ENCODE measurements at regions not wholly inside any gene's neighbourhood (a gene's known extent, or its start where the extent isn't known, plus 50 kb on each side); places are given as distances from the start of the nearest gene placed in this dataset.

DNA sequence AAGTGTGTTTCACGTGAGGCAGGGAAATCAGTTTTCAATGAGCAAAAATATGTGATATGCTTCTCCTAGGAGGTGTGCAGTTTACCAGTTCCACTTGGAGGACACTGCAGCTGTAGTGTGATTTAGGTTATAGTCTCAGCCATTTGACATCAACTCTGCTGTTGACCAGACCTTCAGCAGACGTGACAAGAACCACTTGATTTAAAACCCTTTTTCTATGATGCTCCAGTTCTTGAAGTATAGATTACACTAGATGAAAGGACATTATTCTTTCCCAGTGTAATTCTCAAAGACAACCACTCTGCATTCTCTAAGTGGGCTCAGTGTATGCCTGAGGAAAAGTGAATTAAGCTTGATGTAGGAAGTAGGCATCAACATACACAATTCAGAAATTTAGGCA, 480.8 kb downstream of the TBC1D32 start:
- no peak for TF ChIP-seq CTCF (IDR thresholded peaks at IDR 0.05; ENCODE audit: insufficient read depth, low read depth, low read length)
- no peak for DNase-seq (ENCODE audit: low read depth)
- H3K27me3 ChIP-seq (ENCODE audit: control insufficient read depth, insufficient read depth, low read length), result no peaks in the 10 kb centered on the region
- H3K4me3 ChIP-seq (ENCODE audit: low read depth, low read length), result no peak overlapping the region
- ChIA-PET CTCF (no interaction called here), POLR2A (no interaction called here)
- H3K36me3 ChIP-seq (ENCODE audit: control insufficient read depth, insufficient read depth, low read length), result no peaks in the 10 kb centered on the region

DNA sequence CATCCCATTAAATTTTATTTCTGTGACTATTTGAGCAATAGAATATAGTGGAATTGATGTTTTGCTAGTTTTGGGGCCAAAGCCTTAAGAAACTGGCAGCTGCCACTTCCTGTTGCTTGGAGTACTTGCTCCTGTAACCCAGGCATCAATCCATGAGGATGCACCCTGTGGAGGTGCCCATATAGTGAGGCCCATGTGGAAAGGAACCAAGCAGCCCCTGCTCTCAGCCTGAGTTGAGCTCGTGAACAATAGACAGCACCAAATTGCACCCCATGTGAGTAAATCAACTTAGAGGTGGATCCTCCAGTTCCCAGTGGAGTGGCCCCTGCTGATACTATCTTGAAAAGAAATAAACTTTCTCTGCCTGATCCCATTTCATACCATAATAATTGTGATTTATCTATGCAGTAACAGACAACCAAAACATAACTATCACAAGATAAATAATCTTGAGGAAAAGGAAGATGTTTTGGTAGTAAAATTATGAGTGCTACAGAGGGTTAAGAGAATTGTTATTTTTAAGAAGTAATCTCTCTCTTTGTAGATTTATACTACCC, 481.9 kb downstream of the TBC1D32 start:
- POLR2A ChIA-PET, result no interaction called here
- Histone ChIP-seq H3K4me3 (ENCODE audit: low read depth, low read length) (no peak overlapping the region), H3K27me3 (ENCODE audit: control insufficient read depth, insufficient read depth, low read length) (no peaks in the 10 kb centered on the region), H3K36me3 (ENCODE audit: control insufficient read depth, insufficient read depth, low read length) (no peaks in the 10 kb centered on the region)
- no peak for DNase-seq (ENCODE audit: low read depth)
- CTCF ChIA-PET, result no interaction called here
- no peak for TF ChIP-seq CTCF (IDR thresholded peaks at IDR 0.05; ENCODE audit: insufficient read depth, low read depth, low read length)

DNA sequence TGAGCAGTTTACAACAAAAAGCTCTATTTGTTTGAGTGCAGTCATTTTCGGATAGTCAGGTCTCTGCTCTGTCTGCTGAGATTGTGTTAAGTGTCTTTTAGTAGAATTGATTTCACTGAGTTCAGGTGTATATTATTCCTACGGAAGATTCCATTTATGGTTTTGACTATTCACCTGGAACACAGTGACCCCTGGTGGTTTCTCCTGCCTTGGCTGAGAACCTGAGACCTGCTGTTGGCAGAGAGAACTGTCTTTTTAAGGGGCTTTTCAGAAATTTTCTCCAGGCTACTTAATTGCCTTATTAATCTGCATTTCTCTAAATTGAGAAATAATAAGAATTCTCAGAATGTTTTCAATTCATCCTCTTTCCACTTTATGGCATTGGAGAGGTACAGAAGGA, 508.0 kb downstream of the TBC1D32 start:
- H3K4me3 ChIP-seq (ENCODE audit: low read depth, low read length), result no peak overlapping the region
- H3K36me3 ChIP-seq (ENCODE audit: control insufficient read depth, insufficient read depth, low read length), result no peaks in the 10 kb centered on the region
- CTCF ChIA-PET, result no interaction called here
- no peak for DNase-seq (ENCODE audit: low read depth)
- no peaks in the 10 kb centered on the region for H3K27me3 ChIP-seq (ENCODE audit: control insufficient read depth, insufficient read depth, low read length)
- TF ChIP-seq CTCF (IDR thresholded peaks at IDR 0.05; ENCODE audit: insufficient read depth, low read depth, low read length), result no peak
- POLR2A ChIA-PET, result no interaction called here

DNA sequence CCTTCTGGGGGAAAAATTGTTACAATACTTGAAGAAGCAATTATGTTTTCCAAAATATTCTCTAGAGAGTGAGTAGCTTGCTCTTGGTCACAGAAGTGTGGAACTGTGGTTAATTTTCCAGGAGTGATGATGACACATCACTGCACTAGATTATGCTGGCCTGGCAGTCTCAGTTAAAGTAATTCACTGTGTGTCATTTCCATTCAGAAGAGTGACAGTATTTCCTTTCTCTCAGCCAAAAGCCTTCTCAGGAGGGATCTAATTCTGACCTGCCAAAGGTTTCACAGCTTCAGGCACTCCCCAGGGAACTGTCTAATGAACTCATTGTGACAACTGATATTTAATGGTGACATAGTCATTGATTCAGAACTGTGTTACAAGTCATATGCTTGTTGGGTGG, 517.5 kb downstream of the TBC1D32 start:
- DNase-seq (ENCODE audit: low read depth), result no peak
- ChIA-PET CTCF (no interaction called here), POLR2A (no interaction called here)
- Histone ChIP-seq H3K27me3 (ENCODE audit: control insufficient read depth, insufficient read depth, low read length) (no peaks in the 10 kb centered on the region), H3K4me3 (ENCODE audit: low read depth, low read length) (no peak overlapping the region), H3K36me3 (ENCODE audit: control insufficient read depth, insufficient read depth, low read length) (no peaks in the 10 kb centered on the region)
- no peak for TF ChIP-seq CTCF (IDR thresholded peaks at IDR 0.05; ENCODE audit: insufficient read depth, low read depth, low read length)

DNA sequence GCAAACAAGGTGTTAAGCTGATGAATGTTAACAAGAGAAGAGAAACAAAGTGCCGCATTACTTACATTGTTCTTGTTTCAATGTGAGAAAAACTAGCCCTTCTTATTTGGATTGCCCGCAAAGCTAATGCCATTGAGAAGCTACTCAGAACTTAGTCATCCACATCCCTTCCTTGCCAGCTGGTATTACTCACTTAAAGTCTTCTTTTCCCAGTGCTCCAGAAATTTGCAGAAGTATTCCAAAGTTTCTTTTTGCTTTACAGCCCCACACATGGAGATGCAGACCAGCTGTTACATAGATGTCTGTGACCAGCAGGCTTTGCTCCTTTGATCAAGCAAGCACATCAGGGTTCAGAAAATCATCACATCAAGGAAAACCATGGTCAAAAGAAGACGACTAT, 529.0 kb downstream of the TBC1D32 start:
- no peak for TF ChIP-seq CTCF (IDR thresholded peaks at IDR 0.05; ENCODE audit: insufficient read depth, low read depth, low read length)
- H3K36me3 ChIP-seq (ENCODE audit: control insufficient read depth, insufficient read depth, low read length), result no peaks in the 10 kb centered on the region
- DNase-seq (ENCODE audit: low read depth), result no peak
- no peak overlapping the region for H3K4me3 ChIP-seq (ENCODE audit: low read depth, low read length)
- no peaks in the 10 kb centered on the region for H3K27me3 ChIP-seq (ENCODE audit: control insufficient read depth, insufficient read depth, low read length)
- POLR2A ChIA-PET, result no interaction called here
- CTCF ChIA-PET, result no interaction called here
